ENCODE measurements at regions not wholly inside any gene's neighbourhood (a gene's known extent, or its start where the extent isn't known, plus 50 kb on each side); places are given as distances from the start of the nearest gene placed in this dataset.
A peak's percentile ranks its signal among the peaks of the same experiment; 100 is the strongest.

GRCh38 chr16:88284626-88285513 lies 97.9 kb upstream of the ZNF469 start:
- no peak for DNase-seq (ENCODE audit: low spot score)

GRCh38 chr16:88285514-88285822 lies 97.3 kb upstream of the ZNF469 start:
- no peak for DNase-seq (ENCODE audit: low spot score)

GRCh38 chr16:88286301-88286923 lies 96.3 kb upstream of the ZNF469 start:
- no peak for DNase-seq (ENCODE audit: low spot score)

GRCh38 chr16:88287219-88287618 lies 95.5 kb upstream of the ZNF469 start:
- peak; percentile 74 for DNase-seq (ENCODE audit: low spot score)

- no peak for DNase-seq (ENCODE audit: low spot score)
Observed at GRCh38 chr16:88288303-88288702, 94.5 kb upstream of the ZNF469 start.

- DNase-seq (ENCODE audit: low spot score): no peak
Observed at GRCh38 chr16:88289001-88289400, 93.8 kb upstream of the ZNF469 start.

- no peak for DNase-seq (ENCODE audit: low spot score)
Observed at GRCh38 chr16:88289561-88289960, 93.2 kb upstream of the ZNF469 start.

GRCh38 chr16:88289968-88290401 lies 92.8 kb upstream of the ZNF469 start:
- DNase-seq (ENCODE audit: low spot score): no peak

- DNase-seq (ENCODE audit: low spot score): no peak
Observed at GRCh38 chr16:88290850-88291830, 91.6 kb upstream of the ZNF469 start.

- DNase-seq (ENCODE audit: low spot score): no peak
Observed at GRCh38 chr16:88292007-88292970, 90.5 kb upstream of the ZNF469 start.

- DNase-seq (ENCODE audit: low spot score): no peak
Observed at GRCh38 chr16:88293097-88293496, 89.7 kb upstream of the ZNF469 start.

- no peak for DNase-seq (ENCODE audit: low spot score)
Observed at GRCh38 chr16:88295671-88296436, 86.9 kb upstream of the ZNF469 start.

GRCh38 chr16:88296437-88297177 lies 86.2 kb upstream of the ZNF469 start:
- DNase-seq (ENCODE audit: low spot score): no peak

- DNase-seq (ENCODE audit: low spot score): no peak
Observed at GRCh38 chr16:88297178-88297720, 85.5 kb upstream of the ZNF469 start.

GRCh38 chr16:88298181-88298832 lies 84.5 kb upstream of the ZNF469 start:
- no peak for DNase-seq (ENCODE audit: low spot score)

GRCh38 chr16:88298833-88299745 lies 83.7 kb upstream of the ZNF469 start:
- DNase-seq (ENCODE audit: low spot score): peak; percentile 35

GRCh38 chr16:88299751-88300462 lies 82.9 kb upstream of the ZNF469 start:
- DNase-seq (ENCODE audit: low spot score): no peak

Measured in A172 (cell line).